ENCODE measurements at regions not wholly inside any gene's neighbourhood (a gene's known extent, or its start where the extent isn't known, plus 50 kb on each side); places are given as distances from the start of the nearest gene placed in this dataset.

DNA sequence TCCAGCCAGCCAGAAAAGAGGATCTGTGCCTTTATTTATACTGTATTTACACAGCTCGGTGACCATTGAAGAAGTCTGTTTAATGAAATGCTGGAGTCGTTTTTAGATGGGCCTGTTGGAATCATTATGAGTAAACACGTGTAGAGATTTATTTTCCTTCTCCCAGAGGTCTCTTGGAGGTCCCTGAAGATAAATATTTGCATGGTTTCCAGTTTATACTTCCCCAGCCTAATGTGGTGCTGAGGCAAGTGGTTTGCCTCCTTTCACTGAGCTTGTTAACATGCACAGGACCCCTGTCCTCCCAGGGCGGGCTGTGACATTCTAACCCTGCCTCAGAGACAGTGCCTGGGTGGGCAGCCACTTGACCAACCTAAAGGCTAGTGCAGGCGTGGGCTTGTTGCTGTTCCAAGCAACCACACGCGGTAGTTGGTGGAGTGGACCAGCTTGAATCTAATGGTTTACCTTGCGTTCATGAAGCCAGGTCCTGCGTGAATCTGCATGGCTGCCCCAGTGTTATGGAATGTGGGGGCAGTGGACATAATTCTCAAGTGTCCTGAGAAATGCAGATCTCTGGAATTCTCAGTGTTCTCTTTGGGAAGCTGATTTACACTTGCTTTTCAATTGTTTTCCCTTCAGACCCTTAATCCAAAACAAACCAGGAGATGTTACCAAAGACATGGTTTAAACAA is 130.2 kb upstream of the DLX2 start:
- no peak for DNase-seq

GRCh38 chr2:172233987-172234715 is 131.5 kb upstream of the DLX2 start:
- DNase-seq, result no peak

DNA sequence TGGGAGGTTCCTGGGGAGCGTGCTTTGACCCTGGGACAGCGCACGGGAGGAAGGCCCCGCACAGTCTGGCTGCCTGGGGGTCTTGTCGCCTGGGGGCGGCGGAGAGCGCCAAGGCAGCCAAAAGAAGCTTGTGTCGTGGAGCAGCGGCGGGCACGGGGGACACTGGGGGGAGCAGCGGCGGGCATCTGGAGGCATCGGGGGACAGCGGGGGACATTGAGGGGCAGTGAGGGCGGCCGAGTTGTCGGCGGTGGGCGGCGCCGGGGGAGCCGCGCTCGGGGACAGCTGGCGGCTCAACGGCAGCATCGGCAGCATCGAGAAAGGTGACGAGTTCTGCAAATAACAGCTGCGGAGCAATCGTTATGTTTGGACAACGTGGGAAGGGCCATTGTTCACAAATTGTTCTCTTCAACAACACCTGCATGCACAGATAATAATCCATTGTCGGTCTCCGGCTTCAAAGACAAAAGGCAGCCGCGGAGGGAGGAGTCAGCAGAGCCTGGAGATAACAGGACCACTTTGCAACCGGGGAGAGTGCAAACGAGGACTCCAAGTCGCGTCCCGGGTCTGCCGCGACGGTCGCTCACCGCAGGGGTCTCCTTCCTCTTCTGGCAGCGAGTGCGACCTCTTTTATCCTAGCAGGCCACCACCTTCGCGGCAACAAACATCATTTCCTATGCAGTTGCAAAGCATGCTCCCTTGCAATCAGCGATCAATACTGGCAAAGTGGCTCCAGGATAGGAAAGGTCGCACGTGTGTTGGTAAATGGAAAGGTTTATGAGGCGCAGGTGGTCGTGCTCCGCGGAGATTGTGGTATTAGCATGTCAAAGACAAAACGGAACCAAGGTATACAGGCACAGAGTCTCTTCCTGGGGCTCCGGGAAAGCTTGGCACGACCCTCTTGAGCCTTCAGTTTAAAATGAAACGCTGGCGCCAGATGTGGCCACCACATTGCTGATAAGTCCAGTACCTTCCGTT is 132.3 kb upstream of the DLX2 start:
- peak; percentile 38 for DNase-seq

GRCh38 chr2:172239944-172240590 is 137.4 kb upstream of the DLX2 start:
- DNase-seq, result no peak

DNA sequence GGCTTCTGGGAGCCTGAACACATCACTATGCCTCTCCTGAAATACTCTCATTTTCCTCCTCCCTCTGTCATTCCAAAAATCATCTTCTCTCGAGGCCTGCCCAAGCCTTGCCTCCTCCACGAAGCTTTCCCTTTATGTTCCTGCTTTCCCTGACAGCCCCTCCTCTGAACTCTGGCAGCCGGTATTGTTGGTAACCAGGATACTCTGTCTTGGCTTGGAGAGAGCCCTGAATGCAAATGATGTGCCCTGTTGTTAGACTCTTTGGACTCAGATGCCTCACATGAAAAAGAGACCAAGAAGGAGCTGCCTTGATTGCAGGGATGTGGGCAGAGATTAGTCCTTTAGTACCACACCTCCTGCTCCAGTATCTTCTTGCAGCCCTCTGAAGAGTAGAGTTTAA is 138.5 kb upstream of the DLX2 start:
- no peak for DNase-seq

DNA sequence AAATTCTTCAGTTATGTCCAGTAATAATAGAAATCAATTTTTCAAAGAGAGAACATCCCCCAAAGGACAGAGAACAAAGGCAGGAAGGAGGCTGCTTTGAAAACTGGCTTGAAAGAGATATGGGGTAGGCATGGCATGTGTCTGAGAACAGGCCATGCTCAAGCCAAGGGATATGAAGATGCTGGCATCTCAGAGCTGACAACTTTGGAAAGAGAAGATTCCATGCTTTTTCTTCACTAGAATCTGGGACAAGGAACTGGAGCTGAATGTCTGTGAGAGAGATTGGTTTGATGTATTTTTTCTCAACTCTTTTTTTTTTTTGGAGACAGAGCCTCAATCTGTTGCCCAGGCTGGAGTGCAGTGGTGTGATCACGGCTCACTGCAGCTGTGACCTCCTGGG is 139.8 kb upstream of the DLX2 start:
- no peak for DNase-seq

GRCh38 chr2:172242961-172243360 is 140.3 kb upstream of the DLX2 start:
- DNase-seq, result no peak

DNA sequence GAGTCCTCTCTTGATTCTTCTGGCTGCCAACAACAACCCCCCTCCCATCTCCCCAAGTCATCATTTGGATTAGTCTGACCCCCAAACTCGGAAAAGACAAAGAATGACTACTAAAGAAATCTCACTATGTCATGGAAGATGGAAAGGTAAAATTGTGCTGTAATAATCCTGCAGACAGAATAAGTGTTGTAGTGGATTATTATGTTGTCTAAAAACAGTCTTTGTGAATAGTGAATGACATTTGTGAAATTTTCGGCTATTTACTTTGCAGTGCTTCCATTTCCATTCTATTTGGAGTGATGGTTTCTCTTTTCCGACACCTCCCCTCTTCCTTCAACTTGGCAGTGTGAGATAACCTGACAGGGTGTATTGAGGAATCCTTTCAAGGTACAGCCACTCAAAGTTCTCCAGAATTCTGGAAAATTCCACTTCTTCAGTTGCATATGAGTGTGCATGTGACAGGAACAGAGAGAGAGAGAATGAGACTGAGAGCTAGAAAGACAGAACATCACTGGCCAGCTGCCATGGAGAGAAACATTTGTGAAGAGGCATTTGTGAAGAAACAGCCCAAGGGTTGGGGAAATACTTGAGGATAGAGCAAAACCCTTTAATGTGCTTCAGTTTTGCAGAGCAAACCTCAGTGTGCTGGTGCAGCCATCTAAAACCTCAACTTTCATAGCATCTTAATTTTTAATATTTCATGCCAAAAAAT is 141.9 kb upstream of the DLX2 start:
- DNase-seq, result no peak

GRCh38 chr2:172246649-172247048 is 143.9 kb upstream of the DLX2 start:
- DNase-seq, result no peak

GRCh38 chr2:172247203-172247602 is 144.5 kb upstream of the DLX2 start:
- no peak for DNase-seq

- DNase-seq, result no peak
Observed at GRCh38 chr2:172248381-172248780, 145.7 kb upstream of the DLX2 start.

DNA sequence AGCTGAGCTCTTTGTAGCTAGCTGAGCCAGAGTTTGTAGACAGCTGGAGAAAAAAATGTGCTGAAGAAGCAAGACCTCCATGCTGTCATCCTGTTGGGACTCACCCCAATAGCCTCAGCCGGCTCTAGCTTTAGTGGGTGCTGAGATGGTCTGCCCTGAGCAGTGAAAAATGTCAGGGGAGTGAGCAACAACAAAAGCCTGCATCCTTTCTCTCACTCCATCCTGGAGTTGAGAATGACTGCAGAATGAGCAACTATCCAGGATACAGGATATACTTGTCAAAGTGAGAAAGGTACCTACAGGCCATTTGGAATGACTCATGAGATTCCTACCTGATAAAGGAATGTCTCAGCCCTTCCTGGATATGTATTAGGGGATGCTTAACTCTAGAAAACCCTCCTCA is 146.1 kb upstream of the DLX2 start:
- DNase-seq, result no peak

DNA sequence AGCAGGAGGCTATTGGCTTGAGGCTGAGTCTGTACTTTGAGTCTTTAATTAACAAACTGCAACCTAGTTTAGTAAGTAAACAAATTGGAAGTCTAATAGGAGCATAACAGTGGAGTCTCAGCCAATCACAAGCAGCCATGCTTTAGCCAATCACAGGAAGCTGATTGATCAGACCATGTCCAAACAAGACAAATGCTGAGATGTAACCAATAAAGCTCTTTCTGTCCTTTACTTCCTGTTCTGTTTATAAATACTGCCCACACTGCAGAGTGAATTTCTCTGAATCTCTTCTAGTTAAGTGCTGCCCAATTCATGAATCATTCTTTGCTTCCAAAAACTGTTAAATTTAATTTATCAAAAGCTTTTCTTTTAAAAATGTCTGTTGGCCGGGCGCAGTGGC is 146.6 kb upstream of the DLX2 start:
- DNase-seq, result no peak

DNA sequence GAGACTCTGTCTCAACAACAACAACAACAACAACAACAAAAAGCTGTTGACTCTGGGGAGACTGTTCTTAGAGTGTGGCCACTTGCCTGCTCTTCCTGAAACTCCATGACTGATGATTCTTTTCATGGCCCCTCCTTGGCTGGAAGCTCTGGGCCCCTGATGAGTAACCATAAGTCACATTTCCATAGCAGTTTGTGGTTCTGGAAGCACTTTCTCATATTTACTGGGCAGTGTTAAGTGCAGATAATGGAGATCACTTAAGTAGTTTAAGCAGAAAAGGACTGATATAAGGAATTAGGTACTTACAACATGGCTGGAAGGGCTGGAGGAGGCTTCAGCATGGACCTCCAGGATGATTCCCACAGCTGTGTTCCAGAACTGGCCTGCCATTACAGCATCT is 147.3 kb upstream of the DLX2 start:
- DNase-seq, result no peak

- no peak for DNase-seq
Observed at GRCh38 chr2:172251231-172251630, 148.5 kb upstream of the DLX2 start.

- DNase-seq, result no peak
Observed at GRCh38 chr2:172252154-172252553, 149.5 kb upstream of the DLX2 start.

DNA sequence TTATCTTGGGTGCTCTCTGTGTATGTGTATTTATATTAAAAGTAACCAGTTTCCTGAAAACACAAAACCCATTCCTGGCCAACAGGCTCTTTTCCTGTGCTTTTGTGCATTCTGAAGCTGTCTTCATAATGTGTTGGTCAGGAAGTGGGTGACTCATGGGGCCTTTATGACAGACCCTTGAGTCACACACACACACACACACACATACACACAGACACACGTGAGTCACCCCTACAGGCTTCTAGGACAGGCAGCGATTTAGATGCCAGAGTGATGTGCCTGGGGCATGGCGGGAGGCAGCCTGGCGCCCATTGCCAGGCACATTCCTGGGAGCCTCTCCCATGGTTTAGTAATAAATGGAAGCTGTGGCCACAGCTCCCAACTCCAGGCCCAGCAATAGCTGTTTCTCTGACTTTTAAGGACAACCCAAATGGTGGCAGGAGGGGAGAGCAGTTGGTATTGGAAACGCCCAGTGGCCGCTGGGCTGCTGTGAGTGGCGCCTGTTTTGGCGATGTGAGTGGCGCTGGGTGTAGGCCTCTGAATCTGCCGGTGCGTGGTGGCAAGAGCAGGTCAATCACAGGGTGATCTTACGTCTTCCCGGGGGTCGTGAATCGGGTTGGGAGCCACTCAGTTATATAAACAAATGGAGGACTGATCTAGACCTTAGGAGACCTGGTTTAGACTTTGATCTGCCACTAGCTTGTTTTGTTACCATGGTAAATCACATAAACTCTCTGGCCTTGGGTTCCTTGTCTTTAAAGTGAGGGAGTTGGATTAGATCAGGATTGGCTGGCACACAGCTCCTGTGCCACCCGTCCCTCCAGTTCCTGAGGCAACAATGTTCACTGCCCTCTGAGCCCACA is 150.7 kb upstream of the DLX2 start:
- DNase-seq, result peak; percentile 51

DNA sequence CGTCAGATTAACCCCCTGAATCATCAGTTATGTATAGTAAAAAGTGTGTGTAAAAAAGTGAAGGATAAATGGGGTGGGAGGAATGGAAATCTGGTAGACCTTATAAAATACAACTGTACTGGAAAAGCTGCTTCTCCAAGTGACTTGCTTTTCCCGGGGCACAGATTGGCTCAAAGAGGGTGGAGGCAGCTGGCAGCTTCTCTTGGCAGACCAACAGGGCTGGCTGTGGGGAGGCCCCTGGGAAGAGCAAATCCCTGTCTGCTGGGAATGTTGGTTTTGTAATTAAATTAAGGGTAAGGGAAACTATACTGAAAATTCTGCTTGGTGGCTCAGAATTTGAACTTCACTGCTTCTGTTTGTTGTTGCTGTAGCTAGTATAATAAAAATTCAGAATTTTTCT is 154.2 kb upstream of the DLX2 start:
- DNase-seq, result no peak

GRCh38 chr2:172259827-172260226 is 157.1 kb upstream of the DLX2 start:
- no peak for DNase-seq

DNA sequence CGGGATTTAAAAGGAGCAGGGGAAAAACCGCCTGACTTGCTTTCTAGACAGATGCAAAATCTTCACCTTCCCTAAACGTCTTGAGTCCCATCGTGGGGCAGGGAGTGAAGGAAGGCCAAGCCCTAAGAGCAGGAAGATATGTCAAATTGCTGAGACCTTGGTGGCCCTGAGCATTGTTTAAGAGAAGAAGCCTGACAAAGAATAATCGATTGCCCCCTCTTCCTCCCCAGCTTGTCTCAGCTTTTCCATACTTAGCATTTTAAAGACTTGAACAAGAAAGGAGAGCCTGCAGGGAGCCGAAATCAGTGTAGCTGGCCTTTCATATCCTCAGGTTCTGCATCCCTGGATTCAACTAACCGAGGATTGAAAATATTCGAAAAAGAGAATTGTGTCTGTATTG is 157.6 kb upstream of the DLX2 start:
- DNase-seq, result no peak

DNA sequence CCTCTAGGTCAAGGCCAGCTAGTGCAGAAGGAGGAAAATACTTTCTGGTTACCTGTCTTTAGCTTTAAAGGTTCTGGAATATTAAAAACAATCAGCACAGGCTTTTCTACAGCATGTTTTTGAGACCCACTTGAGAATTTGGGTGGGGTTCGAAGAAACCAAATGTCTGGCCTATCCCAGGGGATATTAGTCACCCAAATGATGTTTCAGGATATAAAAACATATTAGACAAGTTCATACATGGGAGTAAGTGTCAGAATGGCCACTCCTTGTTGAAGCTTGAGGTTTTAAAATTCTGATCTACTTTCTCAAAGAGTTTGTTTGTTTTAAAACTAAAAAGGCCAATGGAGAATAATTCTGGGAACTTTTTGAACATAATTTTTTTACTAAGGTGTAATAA is 158.6 kb upstream of the DLX2 start:
- no peak for DNase-seq

All from stimulated activated CD4-positive, alpha-beta T cell treated with anti-CD3 and anti-CD28 coated beads, Interleukin-4, amount 100 ng/mL, for 1 hour (primary cell).